Loucy (cell line): ENCODE measurements at regions not wholly inside any gene's neighbourhood (a gene's known extent, or its start where the extent isn't known, plus 50 kb on each side); places are given as distances from the start of the nearest gene placed in this dataset.

Source experiments
- EZH2phosphoT487 ChIP-seq: fragments of 200-600 bp; IDR thresholded peaks from 2 replicates; pipeline ENCODE4 v1.6.1; 2018; ENCODE audit warnings: antibody characterized with exemption, mild to moderate bottlenecking, moderate library complexity, borderline replicate concordance
- TF ChIP-seq, protein P1 (sequence below): fragments of 200-600 bp; sonication (generic); conservative IDR thresholded peaks from 2 replicates; pipeline ENCODE4 v1.5.1; 2014; ENCODE audit warnings: mild to moderate bottlenecking, antibody characterized with exemption, low read length

DNA sequence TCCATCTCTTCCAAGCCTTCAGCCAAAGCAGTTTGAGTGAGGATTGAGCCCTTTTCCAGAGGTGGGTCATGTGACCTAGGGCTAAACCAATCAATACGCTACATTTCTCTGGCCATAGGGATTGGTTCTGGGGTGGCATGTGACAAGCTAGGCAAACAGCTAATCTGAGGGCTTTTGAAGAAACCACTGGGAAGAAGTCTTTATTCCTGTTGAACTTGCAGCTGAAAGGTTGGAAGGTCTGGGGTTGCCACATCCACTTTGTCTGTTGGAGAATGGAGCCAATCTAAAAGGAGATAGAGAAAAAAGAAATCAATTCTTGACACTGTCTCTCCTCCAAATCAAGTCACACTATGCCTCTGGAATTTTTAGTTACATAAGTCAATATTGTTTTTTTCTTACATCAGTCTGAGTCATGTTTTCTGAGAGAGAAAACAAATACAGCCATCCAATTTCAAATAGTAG is 637.8 kb upstream of the WWC1 start:
- TF ChIP-seq, protein P1, sequence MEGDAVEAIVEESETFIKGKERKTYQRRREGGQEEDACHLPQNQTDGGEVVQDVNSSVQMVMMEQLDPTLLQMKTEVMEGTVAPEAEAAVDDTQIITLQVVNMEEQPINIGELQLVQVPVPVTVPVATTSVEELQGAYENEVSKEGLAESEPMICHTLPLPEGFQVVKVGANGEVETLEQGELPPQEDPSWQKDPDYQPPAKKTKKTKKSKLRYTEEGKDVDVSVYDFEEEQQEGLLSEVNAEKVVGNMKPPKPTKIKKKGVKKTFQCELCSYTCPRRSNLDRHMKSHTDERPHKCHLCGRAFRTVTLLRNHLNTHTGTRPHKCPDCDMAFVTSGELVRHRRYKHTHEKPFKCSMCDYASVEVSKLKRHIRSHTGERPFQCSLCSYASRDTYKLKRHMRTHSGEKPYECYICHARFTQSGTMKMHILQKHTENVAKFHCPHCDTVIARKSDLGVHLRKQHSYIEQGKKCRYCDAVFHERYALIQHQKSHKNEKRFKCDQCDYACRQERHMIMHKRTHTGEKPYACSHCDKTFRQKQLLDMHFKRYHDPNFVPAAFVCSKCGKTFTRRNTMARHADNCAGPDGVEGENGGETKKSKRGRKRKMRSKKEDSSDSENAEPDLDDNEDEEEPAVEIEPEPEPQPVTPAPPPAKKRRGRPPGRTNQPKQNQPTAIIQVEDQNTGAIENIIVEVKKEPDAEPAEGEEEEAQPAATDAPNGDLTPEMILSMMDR: no peak
- TF ChIP-seq EZH2phosphoT487: no peak
